ENCODE measurements at regions not wholly inside any gene's neighbourhood (a gene's known extent, or its start where the extent isn't known, plus 50 kb on each side); places are given as distances from the start of the nearest gene placed in this dataset.
"Not testable (repeated sequence)": the region's sequence is repeated elsewhere in the genome, so short reads cannot be mapped to it uniquely, and the experiment has no call there.

GRCh38 chr21:27902904-27903303 is 936.0 kb upstream of the ADAMTS5 start:
- TF ChIP-seq, protein P1, sequence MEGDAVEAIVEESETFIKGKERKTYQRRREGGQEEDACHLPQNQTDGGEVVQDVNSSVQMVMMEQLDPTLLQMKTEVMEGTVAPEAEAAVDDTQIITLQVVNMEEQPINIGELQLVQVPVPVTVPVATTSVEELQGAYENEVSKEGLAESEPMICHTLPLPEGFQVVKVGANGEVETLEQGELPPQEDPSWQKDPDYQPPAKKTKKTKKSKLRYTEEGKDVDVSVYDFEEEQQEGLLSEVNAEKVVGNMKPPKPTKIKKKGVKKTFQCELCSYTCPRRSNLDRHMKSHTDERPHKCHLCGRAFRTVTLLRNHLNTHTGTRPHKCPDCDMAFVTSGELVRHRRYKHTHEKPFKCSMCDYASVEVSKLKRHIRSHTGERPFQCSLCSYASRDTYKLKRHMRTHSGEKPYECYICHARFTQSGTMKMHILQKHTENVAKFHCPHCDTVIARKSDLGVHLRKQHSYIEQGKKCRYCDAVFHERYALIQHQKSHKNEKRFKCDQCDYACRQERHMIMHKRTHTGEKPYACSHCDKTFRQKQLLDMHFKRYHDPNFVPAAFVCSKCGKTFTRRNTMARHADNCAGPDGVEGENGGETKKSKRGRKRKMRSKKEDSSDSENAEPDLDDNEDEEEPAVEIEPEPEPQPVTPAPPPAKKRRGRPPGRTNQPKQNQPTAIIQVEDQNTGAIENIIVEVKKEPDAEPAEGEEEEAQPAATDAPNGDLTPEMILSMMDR (IDR thresholded peaks at IDR 0.05): not testable (repeated sequence)
- not testable (repeated sequence) for TF ChIP-seq POLR2A, EP300, POLR2AphosphoS5 (IDR thresholded peaks at IDR 0.05)
